Transverse colon (tissue), 4 donors: ENCODE measurements at regions not wholly inside any gene's neighbourhood (a gene's known extent, or its start where the extent isn't known, plus 50 kb on each side); places are given as distances from the start of the nearest gene placed in this dataset.

Experiments
- DNase-seq: peaks from one replicate; pipeline ENCODE4 v3.0.0-alpha.2; 2019
- H3K27ac ChIP-seq, 4 donors: fragments of 200-600 bp; sonication (generic); 2 replicates each; pipeline ENCODE4 v1.5.1; 2016 to 2018; ENCODE audit warnings: inconsistent platforms in 4 of 4
- H3K27me3 ChIP-seq: fragments of 200-600 bp; sonication (generic); 2 replicates; pipeline ENCODE4 v1.5.1; 2017; ENCODE audit warnings: inconsistent platforms
- H3K36me3 ChIP-seq, 4 donors: fragments of 200-600 bp; sonication (generic); 2 replicates each; pipeline ENCODE4 v1.5.1; 2017 to 2019; ENCODE audit warnings: inconsistent platforms in 4 of 4
- H3K4me1 ChIP-seq, 4 donors: fragments of 200-600 bp; sonication (generic); 2 replicates each; pipeline ENCODE4 v1.5.1; 2017 to 2020; ENCODE audit warnings: inconsistent platforms in 4 of 4
- H3K4me3 ChIP-seq, 4 donors: fragments of 200-600 bp; sonication (generic); 1 replicate in 1 of 4; 2 replicates in 3 of 4; pipeline versions ENCODE4 v1.5.1 to v1.6.1; 2017 to 2019; ENCODE audit warnings: inconsistent platforms in 4 of 4
- H3K9me3 ChIP-seq, 2 donors: fragments of 200-600 bp; sonication (generic); 2 replicates each; pipeline ENCODE4 v1.5.1; 2017 to 2019; ENCODE audit warnings: inconsistent platforms in 2 of 2
- EP300 ChIP-seq: sonication (generic); formaldehyde crosslinking; IDR thresholded peaks from one replicate; pipeline ENCODE4 v1.6.1; 2017; ENCODE audit warnings: antibody characterized with exemption, low read depth
- POLR2A ChIP-seq: fragments of 450-650 bp; IDR thresholded peaks from one replicate; pipeline ENCODE4 v1.6.1; 2016; ENCODE audit warnings: antibody characterized with exemption, mild to moderate bottlenecking, moderate library complexity
- POLR2AphosphoS5 ChIP-seq, 3 donors: sonication (generic); formaldehyde crosslinking; IDR thresholded peaks; one replicate each; pipeline ENCODE4 v1.6.1; 2016; ENCODE audit warnings: antibody characterized with exemption in 3 of 3
- WGBS, 2 donors: methylation state at CpG; one replicate each; pipeline ENCODE4 v1.1.5; 2018; ENCODE audit warnings: low coverage in 1 of 2; 5-methylcytosine and 5-hydroxymethylcytosine counted together
- in situ Hi-C, 4 donors: fragments of 200-750 bp; cut with MboI; loops; one replicate each; pipeline versions ENCODE4 v1.15.0 to v1.15.1; 2017; ENCODE audit warnings: low sequenced_read_pairs in 3 of 4, low pct_ligation_motif_present in 1 of 4, low pct_unique_long_range_greater_than_20kb in 1 of 4
- intact Hi-C: fragments of 100-400 bp; cut with DNase I; formaldehyde crosslinking; loops from one replicate; pipeline ENCODE4 v1.15.1; 2023; ENCODE audit warnings: low total_unique reads
- TF ChIP-seq, protein P1 (sequence below), 5 experiments: fragments of 200-600 bp in 3 of 5; fragments of 450-650 bp in 2 of 5; sonication (generic) in 3 of 5; IDR thresholded peaks; 1 replicate in 2 of 5; 2 replicates in 3 of 5; pipeline ENCODE4 v1.5.1; 2016 to 2017; ENCODE audit warnings: antibody characterized with exemption in 5 of 5, inconsistent platforms in 3 of 5, mild to moderate bottlenecking in 2 of 5, moderate library complexity in 1 of 5

DNA sequence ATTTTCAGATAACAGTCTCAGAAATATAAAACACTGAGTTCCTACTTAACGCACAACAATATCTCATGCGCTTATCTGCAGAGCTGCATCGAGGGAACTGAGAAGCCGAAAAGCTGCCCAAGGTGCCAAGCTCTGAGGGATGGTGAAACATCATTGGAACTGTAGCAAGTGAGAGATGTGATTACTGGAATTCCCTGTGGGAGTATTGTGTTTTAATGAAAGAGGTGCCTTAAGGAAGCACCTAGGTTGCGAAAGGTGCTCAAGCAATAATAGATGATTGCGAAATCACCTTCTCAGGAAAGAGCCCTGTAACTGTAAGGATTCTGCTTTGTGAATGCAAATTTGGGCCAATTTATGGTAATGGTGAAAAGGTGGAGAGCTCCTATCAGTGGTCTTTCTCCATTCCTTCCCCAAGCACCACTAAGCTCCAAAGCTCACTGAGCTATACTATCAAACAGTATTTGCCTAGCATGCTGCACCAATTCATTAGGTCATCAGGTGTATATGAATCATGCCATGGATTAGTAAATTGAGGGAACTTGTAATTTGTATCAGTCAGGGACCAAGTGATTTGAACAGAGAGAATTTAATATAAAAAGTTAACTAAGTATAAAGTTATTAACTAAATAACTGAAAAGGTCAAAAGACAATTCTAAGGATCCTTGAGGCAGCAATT is 59.0 kb upstream of the ATP8A1 start:
- no peak for DNase-seq
- TF ChIP-seq POLR2AphosphoS5 (IDR thresholded peaks at IDR 0.05) (no peak), EP300 (no peak), POLR2A (no peak)
- TF ChIP-seq, protein P1, sequence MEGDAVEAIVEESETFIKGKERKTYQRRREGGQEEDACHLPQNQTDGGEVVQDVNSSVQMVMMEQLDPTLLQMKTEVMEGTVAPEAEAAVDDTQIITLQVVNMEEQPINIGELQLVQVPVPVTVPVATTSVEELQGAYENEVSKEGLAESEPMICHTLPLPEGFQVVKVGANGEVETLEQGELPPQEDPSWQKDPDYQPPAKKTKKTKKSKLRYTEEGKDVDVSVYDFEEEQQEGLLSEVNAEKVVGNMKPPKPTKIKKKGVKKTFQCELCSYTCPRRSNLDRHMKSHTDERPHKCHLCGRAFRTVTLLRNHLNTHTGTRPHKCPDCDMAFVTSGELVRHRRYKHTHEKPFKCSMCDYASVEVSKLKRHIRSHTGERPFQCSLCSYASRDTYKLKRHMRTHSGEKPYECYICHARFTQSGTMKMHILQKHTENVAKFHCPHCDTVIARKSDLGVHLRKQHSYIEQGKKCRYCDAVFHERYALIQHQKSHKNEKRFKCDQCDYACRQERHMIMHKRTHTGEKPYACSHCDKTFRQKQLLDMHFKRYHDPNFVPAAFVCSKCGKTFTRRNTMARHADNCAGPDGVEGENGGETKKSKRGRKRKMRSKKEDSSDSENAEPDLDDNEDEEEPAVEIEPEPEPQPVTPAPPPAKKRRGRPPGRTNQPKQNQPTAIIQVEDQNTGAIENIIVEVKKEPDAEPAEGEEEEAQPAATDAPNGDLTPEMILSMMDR (IDR thresholded peaks at IDR 0.05) = no peak
- in situ Hi-C loops = no loop called here

DNA sequence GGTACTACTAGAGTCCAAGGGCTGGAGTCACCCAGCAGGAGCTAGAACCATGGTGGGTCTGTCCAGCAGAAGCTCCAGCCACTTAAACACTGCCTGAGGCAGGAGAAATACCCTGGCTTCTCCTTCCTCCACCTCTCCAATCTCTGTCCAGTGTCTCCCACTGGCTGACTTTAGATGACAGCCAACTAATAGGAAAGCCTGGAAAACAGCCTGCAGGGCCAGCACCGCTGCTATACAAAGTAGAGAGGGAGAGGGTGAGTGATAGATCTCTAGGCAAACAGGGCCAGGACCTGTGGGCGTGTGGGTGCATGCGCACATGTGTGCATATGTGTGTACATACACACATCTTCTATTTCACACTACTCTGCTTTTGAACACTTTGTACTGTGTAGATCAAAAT is 56.5 kb upstream of the ATP8A1 start:
- Histone ChIP-seq H3K4me1 (no peaks in the 10 kb centered on the region), H3K27me3 (no peaks in the 10 kb centered on the region), H3K4me3 (no peak overlapping the region), H3K9me3 (no peaks in the 10 kb centered on the region), H3K36me3 (no peaks in the 10 kb centered on the region), H3K27ac (no peak overlapping the region)
- in situ Hi-C loops (no loop called here), intact Hi-C loops (no loop called here)
- TF ChIP-seq POLR2A = no peak
- TF ChIP-seq, protein P1 (IDR thresholded peaks at IDR 0.05) = no peak
- TF ChIP-seq EP300 = no peak
- no peak for TF ChIP-seq POLR2AphosphoS5 (IDR thresholded peaks at IDR 0.05)
- 91 to 100% methylated on average over 1 to 3 of the region's 3 CpGs for WGBS, 2 donors
- no peak for DNase-seq

More for the DNA sequence above, 59.0 kb upstream of the ATP8A1 start:
- H3K4me3 ChIP-seq = no peak overlapping the region
- no peak overlapping the region for H3K27ac ChIP-seq
- no peaks in the 10 kb centered on the region for H3K4me1 ChIP-seq
- no peaks in the 10 kb centered on the region for H3K9me3 ChIP-seq
- H3K27me3 ChIP-seq = no peaks in the 10 kb centered on the region
- WGBS, 2 donors = 94 to 100% methylated on average over 3 to 6 of the region's 6 CpGs
- intact Hi-C loops = no loop called here
- no peaks in the 10 kb centered on the region for H3K36me3 ChIP-seq

DNA sequence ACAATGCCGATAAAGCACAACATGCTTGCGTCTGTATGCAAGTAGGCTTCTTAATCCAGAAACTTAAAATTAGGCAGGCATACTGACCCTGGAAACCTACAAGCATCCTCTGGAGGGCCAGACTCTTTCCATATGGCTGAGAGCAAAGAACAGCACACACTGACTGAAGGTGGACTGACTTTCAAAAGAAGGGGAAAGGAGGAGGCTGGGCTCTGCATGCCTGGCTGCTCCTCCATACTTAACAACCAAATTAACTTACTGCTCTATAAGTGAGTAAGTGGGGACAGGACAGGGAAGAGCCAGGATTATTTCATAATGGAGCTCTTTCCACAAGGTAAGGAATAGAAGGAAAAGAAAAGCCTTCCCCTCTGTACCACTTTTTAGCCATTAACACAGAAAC is 55.9 kb upstream of the ATP8A1 start:
- TF ChIP-seq, protein P1 (IDR thresholded peaks at IDR 0.05) = no peak
- TF ChIP-seq POLR2A (no peak), EP300 (no peak), POLR2AphosphoS5 (IDR thresholded peaks at IDR 0.05) (no peak)
- in situ Hi-C loops (no loop called here), intact Hi-C loops (no loop called here)
- no peak overlapping the region for H3K27ac ChIP-seq
- H3K4me1 ChIP-seq = no peaks in the 10 kb centered on the region
- no peak overlapping the region for H3K4me3 ChIP-seq
- no peaks in the 10 kb centered on the region for H3K9me3 ChIP-seq
- DNase-seq = no peak
- H3K36me3 ChIP-seq = no peaks in the 10 kb centered on the region
- H3K27me3 ChIP-seq = no peaks in the 10 kb centered on the region
- 36 to 42% methylated on average over 2 of the region's 2 CpGs for WGBS, 2 donors

DNA sequence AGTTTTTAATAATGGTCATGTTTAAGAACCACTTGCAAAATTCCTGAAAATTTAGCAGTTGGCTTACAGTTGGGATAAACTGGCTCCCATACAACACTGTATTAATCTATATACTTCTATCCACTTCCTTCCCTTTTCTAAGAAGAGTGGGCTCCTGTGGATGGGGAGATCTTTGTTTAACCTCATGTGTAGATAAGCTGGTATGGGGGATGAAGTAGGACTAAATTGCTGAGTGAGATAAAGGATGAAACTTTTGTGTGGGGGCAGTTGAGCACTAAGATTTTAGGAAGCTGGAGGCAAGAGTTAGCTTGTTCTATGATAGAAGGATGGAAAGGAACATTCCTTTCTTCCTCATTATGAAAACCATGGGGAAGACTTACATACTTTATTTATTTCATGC is 54.6 kb upstream of the ATP8A1 start:
- H3K27ac ChIP-seq = no peak overlapping the region
- TF ChIP-seq POLR2AphosphoS5 (IDR thresholded peaks at IDR 0.05) (no peak), POLR2A (no peak), EP300 (no peak)
- TF ChIP-seq, protein P1 (IDR thresholded peaks at IDR 0.05) = no peak
- H3K9me3 ChIP-seq = no peaks in the 10 kb centered on the region
- in situ Hi-C loops (no loop called here), intact Hi-C loops (no loop called here)
- no peak overlapping the region for H3K4me3 ChIP-seq
- H3K4me1 ChIP-seq = no peaks in the 10 kb centered on the region
- DNase-seq = no peak
- no peaks in the 10 kb centered on the region for H3K36me3 ChIP-seq
- no peaks in the 10 kb centered on the region for H3K27me3 ChIP-seq
